HEK293 (cell line): ENCODE measurements at regions not wholly inside any gene's neighbourhood (a gene's known extent, or its start where the extent isn't known, plus 50 kb on each side); places are given as distances from the start of the nearest gene placed in this dataset.

Source experiments
- CTCF ChIA-PET: fragments of 350-600 bp; formaldehyde crosslinking; extraction: SDS; loops from one replicate; lab custom pipeline; 2021; ENCODE audit warnings: antibody characterized with exemption; lab: Yijun Ruan, JAX
- POLR2A ChIA-PET: fragments of 300-600 bp; formaldehyde crosslinking; extraction: SDS; loops from one replicate; lab custom pipeline; 2020; ENCODE audit warnings: antibody characterized with exemption, inconsistent platforms; lab: Yijun Ruan, JAX
- H3K27ac ChIP-seq: fragments of 200-500 bp; sonication (Bioruptor generic); 2 replicates; pipeline ENCODE4 v1.5.1; 2014; ENCODE audit warnings: low read depth, low read length, control low read depth, inconsistent platforms; ENCODE audit errors: extremely low read depth
- H3K36me3 ChIP-seq, 2 experiments: fragments of 200-500 bp in 1 of 2; sonication (Bioruptor generic) in 1 of 2; 1 replicate in 1 of 2; 2 replicates in 1 of 2; pipeline ENCODE4 v1.5.1; 2014 to 2017; ENCODE audit warnings: inconsistent platforms in 2 of 2, low read length in 2 of 2; ENCODE audit not compliant: control insufficient read depth in 2 of 2, insufficient read depth in 1 of 2
- H3K4me1 ChIP-seq: fragments of 200-500 bp; sonication (Bioruptor generic); 2 replicates; pipeline ENCODE4 v1.5.1; 2014; ENCODE audit warnings: mild to moderate bottlenecking, low read length, inconsistent platforms; ENCODE audit not compliant: control insufficient read depth, insufficient read depth
- H3K4me3 ChIP-seq: 2 replicates; pipeline ENCODE4 v1.5.1; 2011; ENCODE audit warnings: low read depth, mild to moderate bottlenecking, control low read depth, low read length, moderate library complexity
- H3K9me3 ChIP-seq: fragments of 200-500 bp; sonication (Bioruptor generic); 2 replicates; pipeline ENCODE4 v1.5.1; 2014; ENCODE audit warnings: low read depth, low read length, inconsistent platforms; ENCODE audit not compliant: control insufficient read depth, insufficient read depth
- EGR2 ChIP-seq: fragments of 450-650 bp; formaldehyde crosslinking; IDR thresholded peaks from 2 replicates; pipeline ENCODE4 v1.5.1; 2016; ENCODE audit warnings: low read depth, missing biosample characterization, missing genetic modification characterization
- ZFP41 ChIP-seq: fragments of 450-650 bp; formaldehyde crosslinking; IDR thresholded peaks from 2 replicates; pipeline ENCODE4 v1.5.1; 2016; ENCODE audit warnings: missing biosample characterization, missing genetic modification characterization, borderline replicate concordance
- ZNF132 ChIP-seq: fragments of 450-650 bp; formaldehyde crosslinking; IDR thresholded peaks from 2 replicates; pipeline ENCODE4 v1.5.1; 2017; ENCODE audit warnings: missing biosample characterization, missing genetic modification characterization, borderline replicate concordance
- ZNF155 ChIP-seq: fragments of 450-650 bp; formaldehyde crosslinking; IDR thresholded peaks from 2 replicates; pipeline ENCODE4 v1.5.1; 2016; ENCODE audit warnings: missing biosample characterization, missing genetic modification characterization
- ZNF16 ChIP-seq: fragments of 450-650 bp; formaldehyde crosslinking; IDR thresholded peaks from 2 replicates; pipeline ENCODE4 v1.5.1; 2016; ENCODE audit warnings: low read depth, missing biosample characterization, missing genetic modification characterization
- ZNF169 ChIP-seq: fragments of 450-650 bp; formaldehyde crosslinking; IDR thresholded peaks from 2 replicates; pipeline ENCODE4 v1.5.1; 2016; ENCODE audit warnings: missing biosample characterization, missing genetic modification characterization
- ZNF202 ChIP-seq: fragments of 450-650 bp; formaldehyde crosslinking; IDR thresholded peaks from 2 replicates; pipeline ENCODE4 v1.5.1; 2016; ENCODE audit warnings: missing biosample characterization, missing genetic modification characterization, borderline replicate concordance
- ZNF24 ChIP-seq: fragments of 450-650 bp; formaldehyde crosslinking; IDR thresholded peaks from 2 replicates; pipeline ENCODE4 v1.5.1; 2016; ENCODE audit warnings: missing biosample characterization, missing genetic modification characterization
- ZNF302 ChIP-seq: fragments of 450-650 bp; formaldehyde crosslinking; IDR thresholded peaks from 2 replicates; pipeline ENCODE4 v1.5.1; 2016; ENCODE audit warnings: missing biosample characterization, missing genetic modification characterization, low read depth
- ZNF324 ChIP-seq: fragments of 450-650 bp; formaldehyde crosslinking; IDR thresholded peaks from 2 replicates; pipeline ENCODE4 v1.5.1; 2016; ENCODE audit warnings: missing biosample characterization, missing genetic modification characterization
- ZNF354C ChIP-seq: fragments of 450-650 bp; formaldehyde crosslinking; IDR thresholded peaks from 2 replicates; pipeline ENCODE4 v1.5.1; 2016; ENCODE audit warnings: missing biosample characterization, missing genetic modification characterization, low read depth, borderline replicate concordance
- ZNF701 ChIP-seq: fragments of 450-650 bp; formaldehyde crosslinking; IDR thresholded peaks from 2 replicates; pipeline ENCODE4 v1.5.1; 2016; ENCODE audit warnings: missing biosample characterization, missing genetic modification characterization
- ZNF747 ChIP-seq: fragments of 450-650 bp; formaldehyde crosslinking; IDR thresholded peaks from 2 replicates; pipeline ENCODE4 v1.5.1; 2016; ENCODE audit warnings: missing biosample characterization, missing genetic modification characterization
- TF ChIP-seq, protein P1 (sequence below): fragments of 450-650 bp; formaldehyde crosslinking; IDR thresholded peaks from 2 replicates; pipeline ENCODE4 v1.5.1; 2016; ENCODE audit warnings: missing biosample characterization, missing genetic modification characterization, borderline replicate concordance
- TF ChIP-seq, protein P2 (sequence below): fragments of 450-650 bp; formaldehyde crosslinking; IDR thresholded peaks from 2 replicates; pipeline ENCODE4 v1.5.1; 2016; ENCODE audit warnings: missing biosample characterization, missing genetic modification characterization
- TF ChIP-seq, protein P3 (sequence below): fragments of 450-650 bp; formaldehyde crosslinking; IDR thresholded peaks from 2 replicates; pipeline ENCODE4 v1.5.1; 2016; ENCODE audit warnings: missing biosample characterization, missing genetic modification characterization
- TF ChIP-seq, protein P4 (sequence below): fragments of 450-650 bp; formaldehyde crosslinking; IDR thresholded peaks from 2 replicates; pipeline ENCODE4 v1.5.1; 2016; ENCODE audit warnings: missing biosample characterization, missing genetic modification characterization

DNA sequence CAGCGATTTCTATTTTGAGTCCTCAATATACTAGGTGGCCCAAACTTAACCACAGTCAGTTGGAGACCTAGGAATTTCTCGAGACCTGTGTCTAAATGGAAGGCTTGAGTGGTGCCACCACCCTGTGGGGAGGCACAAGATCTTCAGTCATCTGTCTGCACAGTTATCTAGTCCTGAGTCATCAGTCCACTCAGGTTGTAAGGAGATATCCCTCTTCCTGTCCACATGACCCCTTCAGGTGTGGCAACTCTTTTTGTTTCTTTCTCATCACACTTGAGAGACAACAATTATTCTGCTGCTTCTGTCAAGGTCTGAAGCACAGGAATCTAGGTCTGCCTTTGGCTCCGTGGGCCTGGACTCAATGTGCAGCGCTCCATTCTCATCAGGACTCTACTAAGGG is 64.4 kb upstream of the IBSP start:
- Histone ChIP-seq H3K36me3 (no peaks in the 10 kb centered on the region), H3K27ac (no peak overlapping the region), H3K9me3 (no peaks in the 10 kb centered on the region), H3K4me1 (no peaks in the 10 kb centered on the region), H3K4me3 (no peak overlapping the region)
- POLR2A ChIA-PET = interaction anchor here (0.6 kb wide), 1 partner anchor 54 kb away, joined by 4 read pairs; no protein-coding TSS in a partner anchor
- TF ChIP-seq ZNF302 (tag by site-specific recombination) (no peak), ZNF169 (tag by site-specific recombination) (no peak), ZNF202 (tag by site-specific recombination) (no peak), EGR2 (tag by site-specific recombination) (no peak), ZFP41 (tag by site-specific recombination) (no peak), ZNF747 (tag by site-specific recombination) (no peak)
- TF ChIP-seq, protein P1, sequence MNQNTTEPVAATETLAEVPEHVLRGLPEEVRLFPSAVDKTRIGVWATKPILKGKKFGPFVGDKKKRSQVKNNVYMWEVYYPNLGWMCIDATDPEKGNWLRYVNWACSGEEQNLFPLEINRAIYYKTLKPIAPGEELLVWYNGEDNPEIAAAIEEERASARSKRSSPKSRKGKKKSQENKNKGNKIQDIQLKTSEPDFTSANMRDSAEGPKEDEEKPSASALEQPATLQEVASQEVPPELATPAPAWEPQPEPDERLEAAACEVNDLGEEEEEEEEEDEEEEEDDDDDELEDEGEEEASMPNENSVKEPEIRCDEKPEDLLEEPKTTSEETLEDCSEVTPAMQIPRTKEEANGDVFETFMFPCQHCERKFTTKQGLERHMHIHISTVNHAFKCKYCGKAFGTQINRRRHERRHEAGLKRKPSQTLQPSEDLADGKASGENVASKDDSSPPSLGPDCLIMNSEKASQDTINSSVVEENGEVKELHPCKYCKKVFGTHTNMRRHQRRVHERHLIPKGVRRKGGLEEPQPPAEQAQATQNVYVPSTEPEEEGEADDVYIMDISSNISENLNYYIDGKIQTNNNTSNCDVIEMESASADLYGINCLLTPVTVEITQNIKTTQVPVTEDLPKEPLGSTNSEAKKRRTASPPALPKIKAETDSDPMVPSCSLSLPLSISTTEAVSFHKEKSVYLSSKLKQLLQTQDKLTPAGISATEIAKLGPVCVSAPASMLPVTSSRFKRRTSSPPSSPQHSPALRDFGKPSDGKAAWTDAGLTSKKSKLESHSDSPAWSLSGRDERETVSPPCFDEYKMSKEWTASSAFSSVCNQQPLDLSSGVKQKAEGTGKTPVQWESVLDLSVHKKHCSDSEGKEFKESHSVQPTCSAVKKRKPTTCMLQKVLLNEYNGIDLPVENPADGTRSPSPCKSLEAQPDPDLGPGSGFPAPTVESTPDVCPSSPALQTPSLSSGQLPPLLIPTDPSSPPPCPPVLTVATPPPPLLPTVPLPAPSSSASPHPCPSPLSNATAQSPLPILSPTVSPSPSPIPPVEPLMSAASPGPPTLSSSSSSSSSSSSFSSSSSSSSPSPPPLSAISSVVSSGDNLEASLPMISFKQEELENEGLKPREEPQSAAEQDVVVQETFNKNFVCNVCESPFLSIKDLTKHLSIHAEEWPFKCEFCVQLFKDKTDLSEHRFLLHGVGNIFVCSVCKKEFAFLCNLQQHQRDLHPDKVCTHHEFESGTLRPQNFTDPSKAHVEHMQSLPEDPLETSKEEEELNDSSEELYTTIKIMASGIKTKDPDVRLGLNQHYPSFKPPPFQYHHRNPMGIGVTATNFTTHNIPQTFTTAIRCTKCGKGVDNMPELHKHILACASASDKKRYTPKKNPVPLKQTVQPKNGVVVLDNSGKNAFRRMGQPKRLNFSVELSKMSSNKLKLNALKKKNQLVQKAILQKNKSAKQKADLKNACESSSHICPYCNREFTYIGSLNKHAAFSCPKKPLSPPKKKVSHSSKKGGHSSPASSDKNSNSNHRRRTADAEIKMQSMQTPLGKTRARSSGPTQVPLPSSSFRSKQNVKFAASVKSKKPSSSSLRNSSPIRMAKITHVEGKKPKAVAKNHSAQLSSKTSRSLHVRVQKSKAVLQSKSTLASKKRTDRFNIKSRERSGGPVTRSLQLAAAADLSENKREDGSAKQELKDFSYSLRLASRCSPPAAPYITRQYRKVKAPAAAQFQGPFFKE (tag by site-specific recombination) = no peak
- TF ChIP-seq, protein P2, sequence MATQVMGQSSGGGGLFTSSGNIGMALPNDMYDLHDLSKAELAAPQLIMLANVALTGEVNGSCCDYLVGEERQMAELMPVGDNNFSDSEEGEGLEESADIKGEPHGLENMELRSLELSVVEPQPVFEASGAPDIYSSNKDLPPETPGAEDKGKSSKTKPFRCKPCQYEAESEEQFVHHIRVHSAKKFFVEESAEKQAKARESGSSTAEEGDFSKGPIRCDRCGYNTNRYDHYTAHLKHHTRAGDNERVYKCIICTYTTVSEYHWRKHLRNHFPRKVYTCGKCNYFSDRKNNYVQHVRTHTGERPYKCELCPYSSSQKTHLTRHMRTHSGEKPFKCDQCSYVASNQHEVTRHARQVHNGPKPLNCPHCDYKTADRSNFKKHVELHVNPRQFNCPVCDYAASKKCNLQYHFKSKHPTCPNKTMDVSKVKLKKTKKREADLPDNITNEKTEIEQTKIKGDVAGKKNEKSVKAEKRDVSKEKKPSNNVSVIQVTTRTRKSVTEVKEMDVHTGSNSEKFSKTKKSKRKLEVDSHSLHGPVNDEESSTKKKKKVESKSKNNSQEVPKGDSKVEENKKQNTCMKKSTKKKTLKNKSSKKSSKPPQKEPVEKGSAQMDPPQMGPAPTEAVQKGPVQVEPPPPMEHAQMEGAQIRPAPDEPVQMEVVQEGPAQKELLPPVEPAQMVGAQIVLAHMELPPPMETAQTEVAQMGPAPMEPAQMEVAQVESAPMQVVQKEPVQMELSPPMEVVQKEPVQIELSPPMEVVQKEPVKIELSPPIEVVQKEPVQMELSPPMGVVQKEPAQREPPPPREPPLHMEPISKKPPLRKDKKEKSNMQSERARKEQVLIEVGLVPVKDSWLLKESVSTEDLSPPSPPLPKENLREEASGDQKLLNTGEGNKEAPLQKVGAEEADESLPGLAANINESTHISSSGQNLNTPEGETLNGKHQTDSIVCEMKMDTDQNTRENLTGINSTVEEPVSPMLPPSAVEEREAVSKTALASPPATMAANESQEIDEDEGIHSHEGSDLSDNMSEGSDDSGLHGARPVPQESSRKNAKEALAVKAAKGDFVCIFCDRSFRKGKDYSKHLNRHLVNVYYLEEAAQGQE = no peak
- TF ChIP-seq, protein P3, sequence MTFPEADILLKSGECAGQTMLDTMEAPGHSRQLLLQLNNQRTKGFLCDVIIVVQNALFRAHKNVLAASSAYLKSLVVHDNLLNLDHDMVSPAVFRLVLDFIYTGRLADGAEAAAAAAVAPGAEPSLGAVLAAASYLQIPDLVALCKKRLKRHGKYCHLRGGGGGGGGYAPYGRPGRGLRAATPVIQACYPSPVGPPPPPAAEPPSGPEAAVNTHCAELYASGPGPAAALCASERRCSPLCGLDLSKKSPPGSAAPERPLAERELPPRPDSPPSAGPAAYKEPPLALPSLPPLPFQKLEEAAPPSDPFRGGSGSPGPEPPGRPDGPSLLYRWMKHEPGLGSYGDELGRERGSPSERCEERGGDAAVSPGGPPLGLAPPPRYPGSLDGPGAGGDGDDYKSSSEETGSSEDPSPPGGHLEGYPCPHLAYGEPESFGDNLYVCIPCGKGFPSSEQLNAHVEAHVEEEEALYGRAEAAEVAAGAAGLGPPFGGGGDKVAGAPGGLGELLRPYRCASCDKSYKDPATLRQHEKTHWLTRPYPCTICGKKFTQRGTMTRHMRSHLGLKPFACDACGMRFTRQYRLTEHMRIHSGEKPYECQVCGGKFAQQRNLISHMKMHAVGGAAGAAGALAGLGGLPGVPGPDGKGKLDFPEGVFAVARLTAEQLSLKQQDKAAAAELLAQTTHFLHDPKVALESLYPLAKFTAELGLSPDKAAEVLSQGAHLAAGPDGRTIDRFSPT (tag by site-specific recombination) = no peak
- CTCF ChIA-PET = interaction anchor here (0.7 kb wide), 1 partner anchor 85 kb away, joined by 3 read pairs; no protein-coding TSS in a partner anchor

DNA sequence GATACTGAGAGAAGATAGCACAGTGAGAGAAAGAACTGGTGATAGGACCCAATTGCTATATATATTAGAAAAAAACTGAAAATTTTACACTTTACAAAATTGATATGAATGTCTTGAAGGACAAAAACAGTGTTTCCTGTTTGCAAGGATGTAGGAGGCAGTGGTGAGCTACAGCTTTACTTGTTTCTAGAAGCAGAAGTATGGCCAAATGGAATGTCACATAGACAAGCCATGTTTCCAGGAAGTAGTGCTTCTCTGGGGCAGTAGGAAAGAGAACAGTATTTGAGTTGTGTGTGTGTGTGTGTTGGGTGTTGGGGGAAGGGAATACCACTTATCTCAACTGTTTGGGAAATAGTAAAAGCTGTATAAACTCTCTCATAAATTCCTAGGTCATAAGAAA is 60.9 kb upstream of the IBSP start:
- POLR2A ChIA-PET = no interaction called here
- Histone ChIP-seq H3K36me3 (no peaks in the 10 kb centered on the region), H3K4me3 (no peak overlapping the region), H3K27ac (no peak overlapping the region), H3K9me3 (no peaks in the 10 kb centered on the region), H3K4me1 (no peaks in the 10 kb centered on the region)
- CTCF ChIA-PET = no interaction called here
- TF ChIP-seq ZNF701 = no peak
- TF ChIP-seq ZNF324 (tag by site-specific recombination) = no peak
- TF ChIP-seq ZNF155 = no peak
- TF ChIP-seq, protein P4, sequence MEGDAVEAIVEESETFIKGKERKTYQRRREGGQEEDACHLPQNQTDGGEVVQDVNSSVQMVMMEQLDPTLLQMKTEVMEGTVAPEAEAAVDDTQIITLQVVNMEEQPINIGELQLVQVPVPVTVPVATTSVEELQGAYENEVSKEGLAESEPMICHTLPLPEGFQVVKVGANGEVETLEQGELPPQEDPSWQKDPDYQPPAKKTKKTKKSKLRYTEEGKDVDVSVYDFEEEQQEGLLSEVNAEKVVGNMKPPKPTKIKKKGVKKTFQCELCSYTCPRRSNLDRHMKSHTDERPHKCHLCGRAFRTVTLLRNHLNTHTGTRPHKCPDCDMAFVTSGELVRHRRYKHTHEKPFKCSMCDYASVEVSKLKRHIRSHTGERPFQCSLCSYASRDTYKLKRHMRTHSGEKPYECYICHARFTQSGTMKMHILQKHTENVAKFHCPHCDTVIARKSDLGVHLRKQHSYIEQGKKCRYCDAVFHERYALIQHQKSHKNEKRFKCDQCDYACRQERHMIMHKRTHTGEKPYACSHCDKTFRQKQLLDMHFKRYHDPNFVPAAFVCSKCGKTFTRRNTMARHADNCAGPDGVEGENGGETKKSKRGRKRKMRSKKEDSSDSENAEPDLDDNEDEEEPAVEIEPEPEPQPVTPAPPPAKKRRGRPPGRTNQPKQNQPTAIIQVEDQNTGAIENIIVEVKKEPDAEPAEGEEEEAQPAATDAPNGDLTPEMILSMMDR (tag by site-specific recombination) = no peak
- TF ChIP-seq ZNF24 (tag by site-specific recombination) = no peak
- no peak for TF ChIP-seq ZNF132 (tag by site-specific recombination)
- TF ChIP-seq ZNF16 (tag by site-specific recombination) = no peak
- TF ChIP-seq ZNF354C = no peak
